ENCODE measurements at regions not wholly inside any gene's neighbourhood (a gene's known extent, or its start where the extent isn't known, plus 50 kb on each side); places are given as distances from the start of the nearest gene placed in this dataset.

DNA sequence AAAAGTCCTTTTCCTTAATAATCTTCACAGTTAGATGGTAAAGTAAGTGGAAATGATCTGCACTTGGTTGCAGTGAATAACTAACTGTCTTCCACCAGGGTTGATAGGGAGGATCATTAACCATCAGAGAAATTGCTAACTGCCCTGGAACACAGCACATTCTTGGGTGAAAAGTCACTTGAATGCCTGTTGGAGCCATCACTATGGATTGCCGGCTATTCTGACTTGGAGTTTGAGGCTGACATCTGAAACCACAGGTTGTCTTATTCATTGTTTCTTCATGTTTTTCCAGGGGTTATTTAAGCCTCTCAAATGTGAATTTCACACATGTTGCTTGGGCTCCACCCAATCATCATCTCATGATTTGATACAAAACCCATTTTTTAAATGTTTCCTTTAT lies 901.4 kb downstream of the MCTP2 start:
- TF ChIP-seq POLR2A (IDR thresholded peaks at IDR 0.05): no peak
- no peak for TF ChIP-seq POLR2AphosphoS5 (IDR thresholded peaks at IDR 0.05)
- TF ChIP-seq, protein P1, sequence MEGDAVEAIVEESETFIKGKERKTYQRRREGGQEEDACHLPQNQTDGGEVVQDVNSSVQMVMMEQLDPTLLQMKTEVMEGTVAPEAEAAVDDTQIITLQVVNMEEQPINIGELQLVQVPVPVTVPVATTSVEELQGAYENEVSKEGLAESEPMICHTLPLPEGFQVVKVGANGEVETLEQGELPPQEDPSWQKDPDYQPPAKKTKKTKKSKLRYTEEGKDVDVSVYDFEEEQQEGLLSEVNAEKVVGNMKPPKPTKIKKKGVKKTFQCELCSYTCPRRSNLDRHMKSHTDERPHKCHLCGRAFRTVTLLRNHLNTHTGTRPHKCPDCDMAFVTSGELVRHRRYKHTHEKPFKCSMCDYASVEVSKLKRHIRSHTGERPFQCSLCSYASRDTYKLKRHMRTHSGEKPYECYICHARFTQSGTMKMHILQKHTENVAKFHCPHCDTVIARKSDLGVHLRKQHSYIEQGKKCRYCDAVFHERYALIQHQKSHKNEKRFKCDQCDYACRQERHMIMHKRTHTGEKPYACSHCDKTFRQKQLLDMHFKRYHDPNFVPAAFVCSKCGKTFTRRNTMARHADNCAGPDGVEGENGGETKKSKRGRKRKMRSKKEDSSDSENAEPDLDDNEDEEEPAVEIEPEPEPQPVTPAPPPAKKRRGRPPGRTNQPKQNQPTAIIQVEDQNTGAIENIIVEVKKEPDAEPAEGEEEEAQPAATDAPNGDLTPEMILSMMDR (IDR thresholded peaks at IDR 0.05): no peak
